CD4-positive, alpha-beta T cell treated with Interleukin-10 for 1 hour (primary cell): ENCODE measurements at regions not wholly inside any gene's neighbourhood (a gene's known extent, or its start where the extent isn't known, plus 50 kb on each side); places are given as distances from the start of the nearest gene placed in this dataset.

ENCODE experiments used
- DNase-seq: peaks from one replicate; pipeline ENCODE4 v3.0.0-alpha.2; 2020

DNA sequence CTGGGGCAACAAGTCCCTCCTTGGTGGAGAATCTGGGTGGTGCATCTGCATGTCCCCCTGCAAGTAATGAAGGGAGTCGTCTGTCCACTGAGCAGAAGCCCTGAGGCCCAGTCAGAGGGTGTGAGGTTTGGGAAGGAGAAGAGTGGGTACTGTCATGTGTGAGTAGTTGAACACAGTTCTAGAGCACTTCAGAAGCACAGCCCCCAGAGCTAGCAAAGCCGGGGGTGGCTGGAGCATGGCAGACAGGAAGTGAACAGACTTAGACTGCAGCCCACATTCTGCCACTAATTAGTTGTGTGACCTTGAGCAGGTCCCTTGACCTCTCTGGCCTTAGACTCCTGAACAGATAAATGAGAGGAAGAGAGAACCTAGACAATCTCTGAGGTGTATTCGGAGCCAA, 207.6 kb downstream of the UACA start:
- DNase-seq, result no peak

- DNase-seq, result no peak
Measured at GRCh38 chr15:70547846-70548487, 215.4 kb downstream of the UACA start.

DNA sequence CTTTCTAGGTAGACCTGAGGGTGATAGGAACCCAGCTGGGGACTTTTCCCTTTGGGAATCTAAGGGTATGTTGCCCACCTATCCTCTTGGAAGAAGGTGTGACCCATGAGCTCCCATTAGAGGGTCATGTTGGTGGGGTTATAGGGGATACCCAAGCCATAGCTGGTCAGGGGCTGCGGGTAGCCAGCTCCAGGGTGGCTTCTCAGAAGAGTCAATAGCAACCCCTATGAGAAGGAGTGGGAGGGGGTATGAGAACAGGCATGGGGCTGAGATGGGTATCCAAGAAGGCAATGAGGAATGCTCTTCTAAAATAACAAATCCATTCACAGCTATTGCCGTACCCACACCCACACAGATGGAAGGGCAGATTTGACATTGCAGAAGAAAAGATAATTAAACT, 217.8 kb downstream of the UACA start:
- no peak for DNase-seq

DNA sequence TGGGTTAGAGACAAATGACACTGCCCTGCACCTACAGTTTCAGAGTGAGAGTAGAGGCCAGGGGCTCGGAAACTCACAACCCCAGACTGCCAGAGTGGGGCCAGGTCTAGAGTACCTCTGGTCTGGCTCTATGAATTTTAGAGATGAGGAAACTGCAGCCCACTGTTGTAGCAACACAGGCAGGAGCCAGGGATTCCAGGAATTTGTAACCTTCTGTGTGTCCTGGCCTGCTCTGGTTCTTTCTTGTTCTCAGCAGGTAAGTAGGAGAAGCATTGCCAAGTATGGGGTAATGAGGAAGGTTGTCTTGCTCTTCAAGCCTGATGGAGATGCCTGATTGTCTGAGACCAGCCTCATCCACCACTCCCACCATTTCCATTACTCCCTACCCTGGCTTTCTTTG, 221.8 kb downstream of the UACA start:
- DNase-seq, result no peak

DNA sequence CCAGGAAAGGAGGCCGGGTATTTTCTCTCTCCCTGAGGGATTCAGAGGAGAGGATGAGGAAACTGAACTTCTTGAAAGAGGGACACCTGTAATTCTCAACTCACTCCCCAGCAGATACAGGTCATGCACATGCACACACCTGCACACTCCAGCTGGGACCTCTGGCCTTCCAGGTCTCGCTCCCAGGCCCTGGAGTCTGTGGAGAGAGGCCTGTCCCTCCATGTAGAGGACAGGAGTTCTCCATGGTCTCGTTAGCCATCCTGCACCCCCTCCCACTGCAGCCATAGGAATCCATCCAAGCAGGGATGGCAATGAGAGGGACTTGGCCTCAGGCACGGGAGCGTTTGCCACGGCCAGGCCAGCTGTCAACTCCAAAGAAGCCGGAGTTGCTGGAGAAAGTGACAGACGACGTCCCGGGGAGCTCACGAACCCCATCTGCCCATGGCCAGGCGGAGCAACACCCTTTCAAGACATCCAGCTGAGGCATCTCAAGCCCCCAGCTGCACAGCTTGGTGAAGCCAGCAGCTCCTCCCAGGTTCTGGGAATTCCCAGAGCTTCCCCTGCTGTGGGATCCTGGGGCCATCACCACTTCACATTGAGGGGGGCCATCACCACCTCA, 223.3 kb downstream of the UACA start:
- no peak for DNase-seq

GRCh38 chr15:70539409-70539808, 223.9 kb downstream of the UACA start:
- no peak for DNase-seq

DNA sequence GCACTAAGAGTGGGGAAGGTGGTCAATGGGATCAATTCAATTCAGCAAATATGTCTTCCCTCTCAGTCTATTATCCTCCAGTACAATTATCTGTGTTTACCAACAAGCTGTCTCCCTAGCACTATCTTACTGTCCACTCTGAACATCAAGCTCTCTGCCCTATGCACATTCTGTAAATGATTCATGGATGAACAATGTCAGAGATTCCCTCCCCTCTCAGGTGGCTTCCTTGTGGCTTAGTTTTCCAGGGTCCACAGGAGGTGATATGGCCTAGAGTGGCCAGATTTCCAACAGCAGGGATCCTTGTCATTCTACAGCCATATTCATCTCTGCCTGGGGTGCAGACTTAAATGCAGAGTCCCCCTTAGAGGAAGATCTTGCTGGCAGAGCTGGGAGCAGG, 225.1 kb downstream of the UACA start:
- DNase-seq, result no peak

DNA sequence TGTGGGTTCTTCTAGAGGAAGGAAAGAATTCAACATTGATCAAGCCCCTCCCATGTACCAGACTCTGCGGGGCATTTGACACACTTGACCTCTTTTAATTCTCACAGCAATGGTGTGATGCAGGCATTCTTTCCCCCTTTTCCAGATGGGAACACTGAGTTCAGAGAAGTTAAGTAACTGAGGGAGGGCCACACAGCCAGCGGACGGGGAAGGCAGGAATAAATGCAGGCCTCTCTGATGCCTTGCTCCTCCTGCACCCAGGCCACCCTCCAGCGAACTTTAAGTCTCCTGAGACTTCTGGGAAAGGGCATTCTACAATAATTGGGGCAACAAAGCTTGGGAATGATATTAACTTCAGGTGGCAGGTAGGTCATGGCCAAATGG, 227.4 kb downstream of the UACA start:
- DNase-seq, result no peak

DNA sequence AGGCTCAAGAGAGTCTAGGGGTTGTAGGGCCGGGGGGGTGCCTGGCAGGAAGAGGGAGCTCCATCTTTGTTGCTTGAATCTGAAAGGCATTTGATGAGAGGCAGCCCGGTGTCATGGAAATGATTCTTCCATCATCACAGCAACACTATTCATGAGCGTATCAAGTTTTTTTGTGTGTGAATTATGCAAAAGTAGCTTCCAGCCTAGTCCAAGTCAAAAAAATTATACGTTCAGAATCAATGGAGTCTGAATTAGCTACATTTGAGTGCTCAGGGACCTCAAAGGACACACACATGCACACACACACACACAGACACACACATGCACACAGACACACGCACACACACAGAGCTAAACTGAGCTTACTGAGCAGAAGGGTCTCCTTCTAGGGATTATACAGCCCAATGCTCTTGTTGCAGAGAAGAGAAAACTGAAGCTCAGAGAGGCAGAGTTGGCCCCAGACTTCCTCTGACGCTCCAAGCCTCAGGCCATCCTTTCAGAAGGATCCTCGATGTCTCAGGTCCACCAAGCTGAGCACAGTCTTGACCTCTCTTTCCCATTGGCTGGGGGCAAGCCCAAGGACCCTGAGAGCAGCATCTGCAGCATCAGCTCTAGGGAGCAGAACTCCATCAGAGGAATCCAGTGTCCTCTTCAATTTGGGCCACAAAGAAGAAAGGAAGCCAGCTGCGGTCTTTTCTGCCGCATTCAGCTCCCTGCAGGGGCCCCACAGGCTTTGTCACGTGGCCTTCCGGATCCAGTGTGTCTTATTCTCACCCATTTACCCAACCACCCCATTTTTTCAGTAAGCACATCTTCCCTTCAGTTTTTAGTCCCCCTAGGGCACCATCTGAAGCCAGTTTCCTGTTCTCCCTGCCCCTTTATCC, 228.0 kb downstream of the UACA start:
- DNase-seq, result peak; percentile 65

DNA sequence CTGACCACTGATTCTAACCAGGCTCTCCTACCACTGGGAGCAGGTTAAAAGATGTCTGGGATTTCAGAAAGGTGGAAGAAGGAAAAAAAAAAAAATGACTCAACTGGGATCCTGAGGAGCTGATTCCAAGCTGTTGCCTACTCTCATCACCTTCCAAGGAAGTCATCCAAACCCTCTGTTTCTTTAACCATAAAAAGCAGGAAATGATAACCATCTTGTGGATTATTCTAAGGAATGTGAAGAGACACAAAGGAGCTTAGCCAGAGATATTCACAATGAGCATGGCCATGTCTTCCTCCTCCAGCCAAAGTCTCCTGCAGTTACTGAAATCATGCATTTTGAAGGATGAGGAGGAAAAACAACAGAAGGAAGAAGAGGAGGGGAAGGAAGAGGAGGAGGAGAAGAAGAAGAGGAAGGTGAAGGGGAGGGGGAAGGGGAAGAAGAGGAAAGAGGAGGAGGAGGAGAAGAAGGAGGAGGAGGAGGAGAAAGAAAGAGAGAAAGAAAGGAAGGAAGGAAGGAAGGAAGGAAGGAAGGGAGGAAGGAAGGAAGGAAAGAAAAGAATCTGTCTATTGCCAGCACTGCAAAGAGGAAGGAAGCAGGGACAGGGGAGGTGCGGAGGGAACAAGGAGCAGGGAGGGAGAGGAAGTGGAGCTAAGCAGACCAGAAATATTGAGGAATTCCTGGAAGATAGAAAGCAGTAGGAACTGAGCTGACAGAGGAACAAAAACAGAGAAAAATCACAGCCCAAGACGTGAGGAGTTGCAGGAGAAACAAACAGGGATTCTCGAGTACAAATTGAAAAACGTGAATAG, 229.2 kb downstream of the UACA start:
- DNase-seq, result no peak

DNA sequence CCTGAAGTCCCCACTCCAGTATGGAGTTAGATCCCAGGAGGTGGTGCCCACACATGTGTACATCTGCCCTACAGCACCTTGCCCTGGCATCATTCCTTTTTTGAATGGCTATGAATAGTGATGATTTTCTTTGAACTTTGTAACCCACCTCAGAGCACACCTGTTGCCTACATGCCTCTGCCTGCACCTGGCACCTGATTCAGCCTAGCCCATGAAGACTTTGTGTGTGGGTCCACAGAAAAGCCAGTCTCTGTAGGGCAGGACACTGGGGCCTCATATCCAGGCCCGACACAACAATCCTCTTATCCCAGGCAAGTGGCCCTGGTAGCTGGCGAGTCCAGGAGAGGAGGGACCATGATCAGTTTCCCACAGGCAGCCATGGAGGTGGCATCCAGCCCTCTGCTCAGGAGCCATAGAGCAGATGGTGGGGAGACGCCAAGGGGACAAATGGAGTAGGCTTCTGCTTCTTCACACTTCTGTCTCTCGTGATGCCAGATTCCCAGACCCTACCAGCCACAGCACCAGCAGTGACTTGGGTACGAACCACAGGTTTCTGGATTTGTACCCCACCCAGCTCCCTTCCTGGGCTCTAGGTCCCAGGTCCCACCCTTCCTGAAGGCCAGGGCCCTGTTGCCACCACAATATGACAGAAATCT, 230.7 kb downstream of the UACA start:
- no peak for DNase-seq

GRCh38 chr15:70531576-70531975, 231.8 kb downstream of the UACA start:
- no peak for DNase-seq

GRCh38 chr15:70530906-70531305, 232.5 kb downstream of the UACA start:
- no peak for DNase-seq

- no peak for DNase-seq
Measured at GRCh38 chr15:70530503-70530902, 232.9 kb downstream of the UACA start.

DNA sequence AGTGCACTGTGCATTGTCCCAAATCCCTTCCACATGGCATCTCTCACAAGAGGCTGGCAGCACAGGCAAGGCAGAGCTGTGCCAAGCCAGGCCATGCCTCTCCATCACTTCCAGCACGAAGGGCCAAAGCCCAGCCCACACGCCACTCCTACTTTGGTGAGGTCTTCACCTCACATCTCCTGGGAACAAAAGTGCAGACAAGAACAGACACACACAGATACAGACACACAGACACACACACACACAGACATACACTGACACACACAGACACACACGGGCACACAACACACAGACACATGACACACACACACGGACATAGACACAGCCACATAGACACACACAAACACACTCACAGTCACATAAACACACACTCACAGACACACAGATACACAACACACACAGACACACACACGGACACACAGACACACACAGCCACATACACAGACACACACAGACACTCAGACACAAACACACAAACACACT, 233.3 kb downstream of the UACA start:
- DNase-seq, result no peak

DNA sequence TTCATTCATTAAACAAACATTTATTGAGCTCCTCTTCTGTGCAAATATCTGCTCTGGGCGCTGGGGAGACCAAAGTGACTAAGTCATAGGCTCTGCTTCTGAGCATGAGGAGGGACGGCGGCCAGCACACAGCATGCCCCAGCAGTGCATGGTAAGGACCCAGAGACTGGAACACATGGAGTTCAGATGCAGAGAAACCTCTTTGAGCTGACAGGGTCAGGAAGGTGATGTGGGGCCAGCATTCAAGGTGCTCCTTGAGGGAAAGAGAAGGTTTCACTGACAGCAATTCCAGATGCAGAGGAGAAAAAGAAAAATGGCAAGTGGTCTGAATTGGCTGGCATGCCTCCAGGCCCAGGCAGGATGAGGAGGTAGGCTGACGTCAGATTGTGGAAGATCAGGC, 234.5 kb downstream of the UACA start:
- DNase-seq, result no peak

- DNase-seq, result peak; percentile 76
Measured at GRCh38 chr15:70528270-70528706, 235.1 kb downstream of the UACA start.

GRCh38 chr15:70526974-70527325, 236.4 kb downstream of the UACA start:
- no peak for DNase-seq

GRCh38 chr15:70526221-70526973, 237.0 kb downstream of the UACA start:
- DNase-seq, result peak; percentile 20

DNA sequence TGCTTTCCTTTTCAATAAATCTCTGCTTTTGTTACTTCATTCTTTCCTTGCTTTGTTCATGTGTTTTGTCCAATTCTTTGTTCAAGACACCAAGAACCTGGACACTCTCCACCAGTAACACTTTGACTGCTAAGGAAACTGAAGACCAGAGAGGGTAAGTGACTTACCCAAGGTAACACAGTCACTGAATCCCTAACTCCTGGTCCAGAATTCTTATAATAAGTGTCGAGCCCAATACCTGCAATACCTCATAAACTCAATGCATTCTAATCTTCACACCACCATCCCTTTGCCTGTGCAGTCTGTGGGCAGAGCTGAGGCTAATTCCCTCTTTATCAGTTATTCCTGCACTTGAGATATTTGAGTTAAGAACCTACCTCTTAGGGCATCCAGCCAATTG, 237.8 kb downstream of the UACA start:
- no peak for DNase-seq

- DNase-seq, result no peak
Measured at GRCh38 chr15:70524470-70524869, 238.9 kb downstream of the UACA start.

GRCh38 chr15:70523616-70524015, 239.7 kb downstream of the UACA start:
- DNase-seq, result no peak
